OCI-LY1 (cell line): ENCODE measurements at regions not wholly inside any gene's neighbourhood (a gene's known extent, or its start where the extent isn't known, plus 50 kb on each side); places are given as distances from the start of the nearest gene placed in this dataset.

Source experiments
- EZH2 ChIP-seq: fragments of 200-600 bp; sonication (generic), shearing (Covaris generic); IDR thresholded peaks from 2 replicates; pipeline ENCODE4 v1.8.0; 2017; ENCODE audit warnings: borderline replicate concordance, mixed run types, mild to moderate bottlenecking, antibody characterized with exemption, low read length, moderate library complexity, mixed read lengths
- TF ChIP-seq, protein P1 (sequence below): fragments of 200-600 bp; sonication (generic), shearing (Covaris generic); IDR thresholded peaks from 2 replicates; pipeline ENCODE4 v1.5.1; 2017; ENCODE audit warnings: mild to moderate bottlenecking, antibody characterized with exemption, low read length, moderate library complexity, mixed read lengths

DNA sequence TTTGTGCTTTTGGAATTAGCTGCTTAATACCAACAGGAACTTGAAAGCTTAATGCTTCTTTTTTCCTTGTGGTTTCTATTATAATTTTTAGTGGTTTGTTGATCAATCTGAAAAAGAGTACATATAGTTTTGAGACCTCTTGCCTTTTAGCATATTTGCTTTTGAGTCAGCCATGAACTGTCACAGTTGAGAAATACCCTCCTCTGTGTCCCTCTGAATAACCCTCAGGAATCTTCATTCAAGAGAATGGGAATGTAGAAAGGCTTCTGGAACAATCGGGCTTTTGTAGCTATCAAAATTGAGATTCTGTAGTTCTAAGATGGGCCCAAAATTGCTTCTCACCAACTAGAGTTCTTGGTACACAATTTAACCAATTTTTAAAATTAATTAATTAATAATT lies 451.1 kb upstream of the TRIB2 start:
- TF ChIP-seq EZH2, result no peak
- TF ChIP-seq, protein P1, sequence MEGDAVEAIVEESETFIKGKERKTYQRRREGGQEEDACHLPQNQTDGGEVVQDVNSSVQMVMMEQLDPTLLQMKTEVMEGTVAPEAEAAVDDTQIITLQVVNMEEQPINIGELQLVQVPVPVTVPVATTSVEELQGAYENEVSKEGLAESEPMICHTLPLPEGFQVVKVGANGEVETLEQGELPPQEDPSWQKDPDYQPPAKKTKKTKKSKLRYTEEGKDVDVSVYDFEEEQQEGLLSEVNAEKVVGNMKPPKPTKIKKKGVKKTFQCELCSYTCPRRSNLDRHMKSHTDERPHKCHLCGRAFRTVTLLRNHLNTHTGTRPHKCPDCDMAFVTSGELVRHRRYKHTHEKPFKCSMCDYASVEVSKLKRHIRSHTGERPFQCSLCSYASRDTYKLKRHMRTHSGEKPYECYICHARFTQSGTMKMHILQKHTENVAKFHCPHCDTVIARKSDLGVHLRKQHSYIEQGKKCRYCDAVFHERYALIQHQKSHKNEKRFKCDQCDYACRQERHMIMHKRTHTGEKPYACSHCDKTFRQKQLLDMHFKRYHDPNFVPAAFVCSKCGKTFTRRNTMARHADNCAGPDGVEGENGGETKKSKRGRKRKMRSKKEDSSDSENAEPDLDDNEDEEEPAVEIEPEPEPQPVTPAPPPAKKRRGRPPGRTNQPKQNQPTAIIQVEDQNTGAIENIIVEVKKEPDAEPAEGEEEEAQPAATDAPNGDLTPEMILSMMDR, result no peak
